ENCODE measurements at regions not wholly inside any gene's neighbourhood (a gene's known extent, or its start where the extent isn't known, plus 50 kb on each side); places are given as distances from the start of the nearest gene placed in this dataset.

GRCh38 chr14:36028218-36028617, 148.3 kb downstream of the PTCSC3 start:
- DNase-seq, result no peak

- no peak for DNase-seq
Observed at GRCh38 chr14:36027354-36027753, 149.2 kb downstream of the PTCSC3 start.

- no peak for DNase-seq
Observed at GRCh38 chr14:36022765-36023410, 153.6 kb downstream of the PTCSC3 start.

DNA sequence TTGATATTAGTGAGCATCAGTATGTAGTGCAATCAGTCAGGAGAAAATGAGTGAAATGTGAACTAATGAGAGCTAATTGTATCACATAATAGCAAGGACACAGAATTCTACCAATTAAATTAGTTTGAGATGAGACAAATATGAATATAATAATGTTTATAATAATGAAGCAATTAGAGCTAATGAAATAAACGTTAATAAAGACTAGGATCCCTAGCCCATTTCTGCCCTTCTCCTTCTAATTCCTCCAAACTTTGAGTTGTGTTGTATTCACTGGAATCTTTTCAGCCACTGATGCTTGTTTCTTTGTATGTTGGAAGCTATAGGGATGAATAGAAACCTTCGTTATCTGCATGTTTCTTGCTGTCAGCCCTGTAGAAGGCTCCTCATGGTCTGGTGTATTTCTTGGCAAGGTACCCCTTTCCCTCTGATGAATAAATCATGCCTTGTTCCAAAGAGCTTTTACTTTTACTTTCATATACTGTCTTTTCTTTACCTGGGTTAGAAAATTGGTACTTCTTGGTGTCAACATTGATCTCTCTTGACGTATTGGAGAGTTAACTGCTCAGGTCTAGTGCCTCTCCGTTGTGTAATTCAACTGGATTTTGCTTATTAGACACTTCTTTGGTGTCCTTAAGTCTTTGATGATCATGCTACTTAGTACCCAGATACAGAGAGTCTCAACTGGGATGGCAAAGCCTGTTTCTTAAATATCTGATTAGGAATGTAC, 154.8 kb downstream of the PTCSC3 start:
- no peak for DNase-seq

- no peak for DNase-seq
Observed at GRCh38 chr14:36021030-36021422, 155.5 kb downstream of the PTCSC3 start.

DNA sequence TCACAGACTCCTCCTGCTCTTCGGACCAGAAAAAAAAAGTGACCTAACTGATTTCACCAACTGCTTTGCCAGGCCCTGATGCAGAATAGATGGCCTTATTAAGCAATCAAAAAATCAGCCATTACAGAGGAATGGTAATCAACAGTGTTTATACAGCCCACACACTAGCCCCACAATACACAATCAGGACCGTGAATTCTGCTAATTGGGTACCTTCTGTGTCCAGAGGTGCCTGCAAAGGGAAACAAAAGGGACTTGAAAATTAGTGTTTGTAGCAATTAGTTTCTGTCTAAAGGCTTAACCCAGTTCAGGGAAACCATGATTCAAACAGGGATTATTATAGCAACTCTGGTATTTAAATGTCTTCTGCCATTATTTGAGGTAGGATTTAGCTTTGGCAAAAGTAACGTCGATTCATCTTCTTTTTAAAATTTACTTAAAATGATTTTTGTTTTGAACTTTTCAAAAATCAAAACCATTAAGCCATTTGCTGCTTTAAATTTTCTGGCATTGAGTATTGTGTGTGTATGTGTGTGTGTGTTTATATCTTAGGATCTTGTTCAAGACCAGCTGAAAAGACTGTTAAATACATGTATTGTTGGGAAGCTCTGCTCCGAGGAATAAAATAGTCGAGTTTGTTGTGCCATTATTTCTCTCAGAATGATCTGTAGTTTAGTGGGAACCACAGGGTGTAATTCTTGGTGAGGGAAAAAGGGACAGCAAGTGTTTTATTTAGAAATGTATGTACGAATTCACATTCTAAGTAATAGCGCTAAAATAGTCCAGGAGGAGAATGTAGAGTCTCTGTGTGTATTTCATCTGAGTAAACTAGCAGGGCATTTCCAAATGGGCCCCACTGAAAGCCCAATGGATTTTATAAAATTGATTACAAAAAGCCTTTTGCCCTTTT, 156.1 kb downstream of the PTCSC3 start:
- no peak for DNase-seq

- no peak for DNase-seq
Observed at GRCh38 chr14:36019126-36019525, 157.4 kb downstream of the PTCSC3 start.

- DNase-seq, result no peak
Observed at GRCh38 chr14:36014236-36014635, 162.3 kb downstream of the PTCSC3 start.

GRCh38 chr14:36013483-36013882, 163.0 kb downstream of the PTCSC3 start:
- no peak for DNase-seq

DNA sequence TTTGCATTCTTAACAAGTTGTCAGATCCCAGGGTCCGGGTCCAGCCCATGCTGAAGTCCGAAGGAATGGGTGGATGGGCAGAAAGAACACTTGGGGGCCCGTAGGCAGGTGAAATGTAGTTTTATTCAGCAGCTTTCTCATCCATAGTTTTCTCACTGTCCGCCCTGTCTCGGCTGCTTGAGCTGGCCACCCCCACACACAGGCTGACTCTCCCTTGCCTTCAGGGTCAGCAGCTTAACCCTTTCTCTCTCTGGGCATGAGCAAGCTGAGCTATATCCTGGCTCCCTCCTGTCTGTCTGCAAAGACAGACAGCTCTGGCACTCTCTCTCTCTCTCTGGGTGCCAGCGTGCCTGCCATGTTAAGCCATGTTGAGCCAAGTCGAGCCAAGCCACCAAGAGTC, 163.9 kb downstream of the PTCSC3 start:
- no peak for DNase-seq

DNA sequence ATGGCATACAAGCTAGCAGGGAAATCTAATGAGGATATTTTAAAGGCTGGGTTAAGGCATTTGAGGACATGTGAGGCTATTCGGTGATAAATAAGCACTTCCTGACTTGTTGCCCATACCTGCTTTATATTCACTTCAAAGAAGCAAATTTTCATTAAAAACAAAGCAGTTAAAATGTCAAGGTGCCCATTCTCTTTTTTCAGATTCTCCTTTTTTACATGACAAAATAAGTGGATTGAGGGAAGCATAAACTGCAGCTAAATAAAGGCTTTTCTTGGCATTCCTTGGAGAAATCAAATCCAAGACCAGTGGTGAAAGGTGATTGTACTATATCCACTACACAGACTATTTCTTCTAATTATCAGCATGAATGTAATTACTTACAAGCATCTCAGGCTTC, 166.9 kb downstream of the PTCSC3 start:
- no peak for DNase-seq

GRCh38 chr14:36006623-36007022, 169.9 kb downstream of the PTCSC3 start:
- no peak for DNase-seq

DNA sequence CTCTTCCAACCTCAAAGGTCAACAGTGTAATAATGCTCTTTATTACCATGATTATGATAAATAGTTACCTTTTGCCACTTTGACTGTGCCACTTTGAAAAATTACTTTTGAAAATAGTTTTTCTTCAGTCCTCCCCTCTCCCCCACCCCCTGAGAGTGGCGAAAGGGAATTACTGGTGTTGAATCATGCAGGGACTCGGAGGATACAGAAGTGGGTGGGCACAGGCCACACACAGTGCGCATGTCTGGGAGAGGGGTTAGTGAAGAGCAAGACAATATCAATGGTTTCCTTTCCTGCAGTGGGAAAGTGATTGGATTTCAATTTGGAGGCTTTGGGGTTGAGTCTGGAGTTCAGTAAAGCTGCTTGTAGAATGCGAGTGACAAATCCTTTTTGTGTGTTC, 170.9 kb downstream of the PTCSC3 start:
- no peak for DNase-seq

DNA sequence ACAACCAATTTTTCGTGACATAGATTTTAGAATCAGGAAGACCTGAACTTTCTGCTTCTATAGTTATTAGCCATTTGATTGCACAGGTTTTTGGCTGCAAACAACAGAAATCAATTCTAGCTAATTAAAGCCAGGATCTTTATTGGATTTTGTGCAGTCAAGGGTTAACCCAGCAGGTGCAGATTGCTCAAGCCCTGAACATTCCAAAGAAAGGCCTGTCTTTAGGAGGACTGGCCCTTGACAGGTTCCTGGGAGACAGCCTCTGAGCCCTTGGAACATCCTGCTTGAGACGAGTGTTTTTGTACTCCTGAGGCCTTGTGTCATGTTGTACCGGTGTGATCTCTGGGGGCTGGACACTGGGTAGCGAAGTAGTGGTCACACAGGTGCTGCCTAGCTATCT, 174.6 kb downstream of the PTCSC3 start:
- no peak for DNase-seq

DNA sequence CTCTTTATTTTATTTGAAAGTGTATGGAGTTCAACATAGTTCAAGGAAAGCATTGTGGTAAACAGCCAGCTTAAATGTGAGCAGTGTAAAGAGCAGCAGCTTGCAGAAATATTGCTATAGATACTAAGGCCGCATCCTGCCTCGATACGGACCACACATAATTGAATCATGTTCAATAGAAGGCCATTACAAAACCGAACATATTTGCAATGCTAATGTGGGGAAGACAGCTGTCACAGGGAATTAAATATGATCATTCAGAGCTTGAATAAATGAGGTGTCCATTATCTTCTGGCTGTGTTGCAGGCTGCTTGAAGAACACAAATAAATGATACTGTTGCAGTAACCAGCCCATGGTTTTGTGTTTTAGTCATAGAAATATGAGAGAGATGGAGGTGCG, 173.2 kb downstream of the BRMS1L start:
- no peak for DNase-seq

GRCh38 chr14:35998303-35998702, 172.2 kb downstream of the BRMS1L start:
- DNase-seq, result no peak

- no peak for DNase-seq
Observed at GRCh38 chr14:35993684-35993960, 167.5 kb downstream of the BRMS1L start.

DNA sequence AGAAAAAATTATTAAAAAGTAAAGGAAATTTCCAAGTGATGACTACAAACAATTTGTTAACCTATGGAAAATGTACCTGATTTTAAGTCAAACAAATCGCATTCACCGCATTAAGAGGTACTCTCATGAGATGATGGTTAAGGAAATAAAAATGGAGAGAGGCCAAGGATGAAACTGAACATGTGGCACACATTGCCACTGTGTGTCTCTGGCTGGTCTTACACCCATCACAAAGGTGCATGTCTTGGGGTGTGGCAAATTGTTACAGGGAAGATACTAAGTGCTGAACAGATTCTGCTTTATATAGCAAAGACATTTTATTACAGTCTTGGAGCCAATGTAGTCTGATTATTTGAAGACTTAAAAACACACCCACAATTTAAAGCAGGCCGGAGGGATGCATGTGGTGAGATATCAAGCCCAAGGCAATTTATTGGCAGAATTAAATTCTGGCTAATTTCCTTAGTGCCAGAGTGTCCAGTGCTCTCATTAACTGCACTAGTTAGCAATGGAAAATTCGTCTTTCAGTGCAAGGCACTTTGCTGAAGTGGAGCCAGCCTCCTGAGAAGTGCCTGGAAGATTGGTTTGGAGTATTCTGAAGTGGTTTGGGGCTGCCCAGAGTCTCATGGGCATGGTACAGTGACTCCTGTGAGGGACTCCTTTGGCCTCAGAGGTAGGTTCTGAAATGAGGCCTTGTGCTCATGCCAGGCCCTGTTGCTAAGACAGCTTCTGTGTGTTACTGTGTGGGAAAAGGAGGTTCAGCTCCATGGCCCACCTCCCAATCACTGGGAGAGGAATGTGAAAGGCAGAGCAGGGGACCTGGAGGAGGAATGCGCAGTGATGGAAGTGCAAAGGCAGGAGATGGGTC, 166.9 kb downstream of the BRMS1L start:
- no peak for DNase-seq

- DNase-seq, result no peak
Observed at GRCh38 chr14:35991356-35991755, 165.2 kb downstream of the BRMS1L start.

GRCh38 chr14:35989736-35990135, 163.6 kb downstream of the BRMS1L start:
- DNase-seq, result no peak

DNA sequence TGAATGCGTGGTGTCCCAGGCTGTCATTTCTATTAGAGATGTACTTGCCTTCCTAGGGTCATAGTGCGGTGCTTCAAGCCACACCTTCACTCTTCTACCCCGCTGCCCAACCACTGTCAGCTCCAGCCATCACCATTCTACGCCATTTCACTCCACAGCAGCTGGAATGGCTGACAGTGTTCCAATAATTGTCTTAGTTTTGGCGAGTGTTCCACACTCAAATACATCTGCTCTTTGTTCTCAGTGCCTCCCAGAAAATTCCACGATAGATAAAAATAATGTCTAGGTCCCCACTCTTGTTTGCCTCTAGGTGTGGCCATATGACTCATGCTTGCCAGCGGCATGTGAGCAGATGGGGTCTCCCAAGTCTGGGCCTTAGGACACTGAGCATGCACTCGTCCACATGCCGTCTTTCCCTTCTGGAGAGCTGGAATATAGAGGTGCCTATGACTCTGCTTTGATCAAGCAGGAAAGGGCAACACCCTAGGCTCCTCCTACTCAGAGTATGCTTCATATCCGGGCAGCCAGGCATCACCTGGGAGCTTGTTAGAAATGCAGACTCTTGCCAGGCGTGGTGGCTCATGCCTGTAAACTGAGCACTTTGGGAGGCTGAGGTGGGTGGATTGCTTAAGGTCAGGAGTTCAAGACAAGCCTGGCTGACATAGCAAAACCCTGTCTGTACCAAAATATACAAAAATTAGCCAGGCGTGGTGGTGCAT, 163.0 kb downstream of the BRMS1L start:
- no peak for DNase-seq

- DNase-seq, result no peak
Observed at GRCh38 chr14:35988550-35988949, 162.4 kb downstream of the BRMS1L start.
